Naive thymus-derived CD4-positive, alpha-beta T cell (primary cell): ENCODE measurements at regions not wholly inside any gene's neighbourhood (a gene's known extent, or its start where the extent isn't known, plus 50 kb on each side); places are given as distances from the start of the nearest gene placed in this dataset.
"Not testable (repeated sequence)": the region's sequence is repeated elsewhere in the genome, so short reads cannot be mapped to it uniquely, and the experiment has no call there.

ENCODE experiments used
- ATAC-seq: fragments of 150-1000 bp; cut with Tn5 transposase; 2 replicates; pipeline ENCODE4 v1.10.0; 2021; ENCODE audit warnings: mild to moderate bottlenecking, moderate library complexity
- CTCF ChIA-PET: fragments of 350-600 bp; sonication (Branson Sonifier 250); formaldehyde crosslinking; loops from one replicate; lab custom pipeline; 2021; ENCODE audit warnings: antibody characterized with exemption; lab: Charles Lee
- POLR2A ChIA-PET: fragments of 350-600 bp; sonication (Branson Sonifier 250); formaldehyde crosslinking; loops from one replicate; lab custom pipeline; 2021; ENCODE audit warnings: antibody characterized with exemption, inconsistent platforms; lab: Charles Lee
- DNase-seq, 9 donors: peaks; one replicate each; pipeline versions ENCODE4 v3.0.0 to v3.0.0-alpha.2; 2020 to 2022; ENCODE audit warnings: mixed read lengths in 1 of 9
- H3K27ac ChIP-seq: one replicate; pipeline ENCODE4 v1.7.0; 2013; ENCODE audit warnings: mild to moderate bottlenecking, low read depth, low read length, moderate library complexity
- H3K27me3 ChIP-seq, 2 donors: one replicate each; pipeline ENCODE4 v1.7.0; 2013; ENCODE audit warnings: low read length in 2 of 2, mild to moderate bottlenecking in 2 of 2, moderate library complexity in 2 of 2; ENCODE audit not compliant: control insufficient read depth in 2 of 2, insufficient read depth in 2 of 2
- H3K36me3 ChIP-seq, 3 experiments: 1 replicate in 2 of 3; 2 replicates in 1 of 3; pipeline ENCODE4 v1.7.0; 2013; ENCODE audit warnings: low read length in 3 of 3, mild to moderate bottlenecking in 3 of 3, moderate library complexity in 1 of 3; ENCODE audit not compliant: insufficient read depth in 3 of 3, control insufficient read depth in 2 of 3
- H3K4me1 ChIP-seq, 2 donors: one replicate each; pipeline ENCODE4 v1.7.0; 2013; ENCODE audit warnings: low read length in 2 of 2, mild to moderate bottlenecking in 2 of 2, moderate library complexity in 1 of 2; ENCODE audit not compliant: control insufficient read depth in 2 of 2, insufficient read depth in 2 of 2
- H3K4me3 ChIP-seq: 2 replicates; pipeline ENCODE4 v1.7.0; 2013; ENCODE audit warnings: mild to moderate bottlenecking, low read length
- H3K9me3 ChIP-seq, 3 experiments: 1 replicate in 2 of 3; 2 replicates in 1 of 3; pipeline ENCODE4 v1.7.0; 2013; ENCODE audit warnings: low read length in 3 of 3; ENCODE audit not compliant: control insufficient read depth in 2 of 3
- H3K27ac Mint-ChIP-seq, 9 donors: one replicate each; pipeline ENCODE4 v1.8.0; 2020 to 2022; ENCODE audit warnings: mixed read lengths in 9 of 9, mild to moderate bottlenecking in 8 of 9, moderate library complexity in 5 of 9, inconsistent platforms in 2 of 9
- H3K27me3 Mint-ChIP-seq, 5 donors: one replicate each; pipeline ENCODE4 v1.8.0; 2021 to 2022; ENCODE audit warnings: mixed read lengths in 5 of 5, mild to moderate bottlenecking in 1 of 5
- H3K36me3 Mint-ChIP-seq, 5 donors: one replicate each; pipeline ENCODE4 v1.8.0; 2020 to 2022; ENCODE audit warnings: mixed read lengths in 5 of 5, mild to moderate bottlenecking in 3 of 5, inconsistent platforms in 1 of 5
- H3K4me1 Mint-ChIP-seq, 7 donors: one replicate each; pipeline ENCODE4 v1.8.0; 2020 to 2022; ENCODE audit warnings: mixed read lengths in 7 of 7, mild to moderate bottlenecking in 3 of 7, inconsistent platforms in 1 of 7
- H3K4me3 Mint-ChIP-seq, 10 donors: one replicate each; pipeline ENCODE4 v1.8.0; 2020 to 2022; ENCODE audit warnings: mild to moderate bottlenecking in 10 of 10, mixed read lengths in 10 of 10, moderate library complexity in 6 of 10, inconsistent platforms in 2 of 10
- H3K9me3 Mint-ChIP-seq, 11 donors: one replicate each; pipeline ENCODE4 v1.8.0; 2020 to 2022; ENCODE audit warnings: mixed read lengths in 11 of 11, mild to moderate bottlenecking in 4 of 11, inconsistent platforms in 1 of 11, moderate library complexity in 1 of 11
- intact Hi-C, 2 donors: fragments of 100-400 bp; cut with micrococcal nuclease; formaldehyde crosslinking; loops; one replicate each; pipeline ENCODE4 v1.15.1; 2023

DNA sequence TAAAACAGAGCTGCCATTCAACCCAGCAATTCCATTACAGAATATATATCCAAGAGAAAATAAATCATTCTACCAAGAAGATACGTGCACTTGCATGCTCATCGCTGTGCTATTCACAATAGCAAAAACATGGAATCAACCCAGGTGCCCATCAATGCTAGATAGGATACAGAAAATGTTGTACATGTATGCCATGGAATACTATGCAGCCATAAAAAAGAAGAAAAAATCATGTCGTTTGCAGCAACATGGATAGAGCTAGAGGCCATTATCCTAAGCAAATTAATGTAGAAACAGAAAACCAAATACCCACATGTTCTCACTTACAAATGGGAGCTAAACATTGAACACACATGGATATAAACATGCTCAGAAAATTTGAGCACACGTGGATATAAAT lies 633.1 kb upstream of the CITED2 start:
- CTCF ChIA-PET = no interaction called here
- no peak overlapping the region for H3K27ac ChIP-seq
- POLR2A ChIA-PET = no interaction called here

DNA sequence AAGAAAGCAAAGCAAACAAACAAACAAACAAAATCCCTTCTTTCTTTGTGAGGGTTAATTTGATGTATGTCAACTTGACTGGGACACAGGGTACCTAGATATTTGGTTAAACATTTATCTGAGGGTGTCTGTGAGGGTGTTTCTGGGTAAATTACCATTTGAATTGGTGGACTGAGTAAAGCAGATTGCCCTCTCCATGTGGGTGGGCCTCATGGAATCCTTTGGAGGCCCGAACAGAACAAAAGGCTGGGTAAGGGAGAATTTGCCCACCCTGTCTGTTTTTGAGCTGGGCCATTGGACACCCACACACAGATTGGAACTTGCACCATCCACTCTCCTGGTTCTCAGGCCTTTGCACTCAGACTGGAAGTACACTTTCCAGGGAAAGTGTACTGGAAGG lies 628.8 kb upstream of the CITED2 start:
- Histone ChIP-seq H3K4me1 (no peaks in the 10 kb centered on the region), H3K36me3 (no peaks in the 10 kb centered on the region), H3K4me3 (no peak overlapping the region), H3K27ac (no peak overlapping the region), H3K27me3 (no peaks in the 10 kb centered on the region), H3K9me3 (no peaks in the 10 kb centered on the region)
- no peaks in the 10 kb centered on the region for H3K36me3 Mint-ChIP-seq
- intact Hi-C loops = no loop called here
- peaks cover 0 to 3% (median 0%) of the 10 kb centered on the region in 11 donors for H3K9me3 Mint-ChIP-seq
- ChIA-PET POLR2A (no interaction called here), CTCF (no interaction called here)
- H3K27ac Mint-ChIP-seq = no peak overlapping the region
- peaks cover 0 to 17% (median 7%) of the 10 kb centered on the region in 5 donors for H3K27me3 Mint-ChIP-seq
- H3K4me1 Mint-ChIP-seq = no peaks in the 10 kb centered on the region
- H3K4me3 Mint-ChIP-seq = no peak overlapping the region
- ATAC-seq (no peak), DNase-seq (no peak)

More for the DNA sequence above, 633.1 kb upstream of the CITED2 start:
- peaks cover 0 to 3% (median 0%) of the 10 kb centered on the region in 11 donors for H3K9me3 Mint-ChIP-seq
- peaks cover 0 to 3% (median 0%) of the 10 kb centered on the region in 7 donors for H3K4me1 Mint-ChIP-seq
- DNase-seq (no peak), ATAC-seq (no peak)
- no peaks in the 10 kb centered on the region for H3K36me3 Mint-ChIP-seq
- H3K4me1 ChIP-seq = no peaks in the 10 kb centered on the region
- no peaks in the 10 kb centered on the region for H3K9me3 ChIP-seq
- H3K36me3 ChIP-seq = no peaks in the 10 kb centered on the region
- peaks cover 0 to 17% (median 7%) of the 10 kb centered on the region in 5 donors for H3K27me3 Mint-ChIP-seq
- H3K27me3 ChIP-seq = no peaks in the 10 kb centered on the region
- H3K4me3 ChIP-seq = no peak overlapping the region
- no peak overlapping the region for H3K4me3 Mint-ChIP-seq
- intact Hi-C loops = no loop called here
- H3K27ac Mint-ChIP-seq = no peak overlapping the region

DNA sequence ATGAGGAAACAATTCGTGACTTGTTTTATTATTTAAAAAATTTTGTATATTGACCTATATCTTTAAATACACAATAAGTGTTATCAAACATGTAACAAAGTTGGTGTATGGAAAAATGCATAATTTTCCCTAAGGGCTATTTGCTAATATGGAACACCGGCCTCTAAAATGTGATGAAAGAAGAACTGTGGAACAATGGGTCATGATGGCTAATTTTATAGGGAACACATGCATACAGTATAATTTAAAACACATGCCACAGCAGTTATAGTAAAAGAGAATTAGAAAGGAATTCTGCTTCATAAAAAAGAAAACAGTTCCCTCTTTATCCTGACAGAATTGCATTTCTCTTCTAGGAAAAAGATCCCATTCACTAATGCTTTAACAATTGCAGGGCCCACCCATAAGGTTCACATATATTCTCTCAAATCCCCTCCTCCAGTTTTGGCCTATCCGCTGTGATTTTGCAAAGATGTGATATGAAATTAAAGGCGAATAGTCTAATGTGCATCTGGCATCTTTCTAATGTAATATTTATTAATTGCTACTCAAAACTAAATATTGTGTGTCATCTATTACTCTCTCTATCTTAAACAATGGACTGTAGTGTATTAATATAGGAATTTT lies 628.1 kb upstream of the CITED2 start:
- Mint-ChIP-seq H3K36me3 (no peaks in the 10 kb centered on the region), H3K4me1 (no peaks in the 10 kb centered on the region), H3K27me3 (peaks cover 0 to 17% (median 7%) of the 10 kb centered on the region in 5 donors), H3K4me3 (no peak overlapping the region), H3K27ac (no peak overlapping the region), H3K9me3 (peaks cover 0 to 3% (median 0%) of the 10 kb centered on the region in 11 donors)
- ChIA-PET POLR2A (no interaction called here), CTCF (no interaction called here)
- ATAC-seq = no peak
- intact Hi-C loops = no loop called here
- DNase-seq = no peak
- no peaks in the 10 kb centered on the region for H3K27me3 ChIP-seq
- no peaks in the 10 kb centered on the region for H3K36me3 ChIP-seq
- H3K27ac ChIP-seq = no peak overlapping the region
- H3K9me3 ChIP-seq = no peaks in the 10 kb centered on the region
- no peak overlapping the region for H3K4me3 ChIP-seq
- no peaks in the 10 kb centered on the region for H3K4me1 ChIP-seq

DNA sequence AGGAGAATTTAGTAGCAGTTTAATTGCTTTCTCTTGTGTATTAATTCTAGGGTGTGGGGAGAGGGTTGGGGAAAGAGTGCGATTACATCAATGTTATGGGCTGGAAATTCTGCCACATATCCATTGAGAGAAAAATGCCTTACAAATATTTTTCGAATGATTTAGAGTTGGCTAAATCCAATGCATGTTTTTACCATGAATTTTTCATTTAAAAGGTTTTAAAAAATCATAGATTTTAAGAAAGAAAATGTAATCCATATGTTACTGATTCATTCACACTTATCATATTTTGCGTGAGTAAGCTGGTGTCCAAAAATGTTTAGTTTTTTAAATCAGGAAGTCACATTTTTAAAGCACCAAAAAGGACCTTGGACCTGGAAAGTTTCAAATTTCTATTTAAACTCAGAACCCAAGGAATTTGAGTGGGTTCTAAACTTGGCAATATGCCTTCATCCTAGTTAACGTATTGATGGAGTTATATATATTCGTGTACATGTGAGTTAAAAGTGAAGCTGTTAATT lies 627.4 kb upstream of the CITED2 start:
- Mint-ChIP-seq H3K4me3 (no peak overlapping the region), H3K4me1 (no peaks in the 10 kb centered on the region), H3K27ac (no peak overlapping the region), H3K9me3 (peaks cover 0 to 3% (median 0%) of the 10 kb centered on the region in 11 donors), H3K27me3 (peaks cover 0 to 17% (median 7%) of the 10 kb centered on the region in 5 donors), H3K36me3 (no peaks in the 10 kb centered on the region)
- Histone ChIP-seq H3K27me3 (no peaks in the 10 kb centered on the region), H3K27ac (no peak overlapping the region), H3K9me3 (no peaks in the 10 kb centered on the region), H3K36me3 (no peaks in the 10 kb centered on the region), H3K4me3 (no peak overlapping the region), H3K4me1 (no peaks in the 10 kb centered on the region)
- ATAC-seq (no peak), DNase-seq (no peak)
- ChIA-PET POLR2A (no interaction called here), CTCF (no interaction called here)
- intact Hi-C loops = no loop called here

DNA sequence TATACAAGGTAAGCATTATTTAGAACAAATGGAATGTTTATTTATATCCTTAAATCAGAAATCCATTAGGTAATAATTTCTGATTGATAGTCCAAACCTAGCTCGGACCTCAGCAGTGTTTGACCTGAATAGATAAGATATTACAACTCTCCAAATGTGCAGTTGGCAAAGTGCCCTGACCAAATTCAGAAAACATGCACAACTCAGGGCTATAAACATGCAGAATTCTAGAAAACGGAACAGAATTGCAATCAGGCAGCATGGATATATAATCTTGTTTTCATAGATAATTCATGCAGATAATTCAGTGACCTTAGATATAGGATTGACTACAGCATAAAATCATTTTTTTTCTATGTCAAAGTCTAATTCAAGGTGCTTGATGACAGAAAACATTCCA lies 626.6 kb upstream of the CITED2 start:
- H3K9me3 ChIP-seq = no peaks in the 10 kb centered on the region
- ChIA-PET CTCF (no interaction called here), POLR2A (no interaction called here)
- H3K27me3 Mint-ChIP-seq = peaks cover 0 to 11% (median 0%) of the 10 kb centered on the region in 5 donors
- H3K9me3 Mint-ChIP-seq = peaks cover 0 to 3% (median 0%) of the 10 kb centered on the region in 11 donors
- H3K4me3 ChIP-seq = no peak overlapping the region
- no peak for ATAC-seq
- intact Hi-C loops = no loop called here
- no peaks in the 10 kb centered on the region for H3K36me3 ChIP-seq
- H3K4me1 Mint-ChIP-seq = peaks cover 0 to 2% (median 0%) of the 10 kb centered on the region in 7 donors
- no peak overlapping the region for H3K4me3 Mint-ChIP-seq
- no peak overlapping the region for H3K27ac ChIP-seq
- H3K4me1 ChIP-seq = no peaks in the 10 kb centered on the region
- no peaks in the 10 kb centered on the region for H3K36me3 Mint-ChIP-seq
- no peak for DNase-seq
- H3K27ac Mint-ChIP-seq = no peak overlapping the region
- no peaks in the 10 kb centered on the region for H3K27me3 ChIP-seq

DNA sequence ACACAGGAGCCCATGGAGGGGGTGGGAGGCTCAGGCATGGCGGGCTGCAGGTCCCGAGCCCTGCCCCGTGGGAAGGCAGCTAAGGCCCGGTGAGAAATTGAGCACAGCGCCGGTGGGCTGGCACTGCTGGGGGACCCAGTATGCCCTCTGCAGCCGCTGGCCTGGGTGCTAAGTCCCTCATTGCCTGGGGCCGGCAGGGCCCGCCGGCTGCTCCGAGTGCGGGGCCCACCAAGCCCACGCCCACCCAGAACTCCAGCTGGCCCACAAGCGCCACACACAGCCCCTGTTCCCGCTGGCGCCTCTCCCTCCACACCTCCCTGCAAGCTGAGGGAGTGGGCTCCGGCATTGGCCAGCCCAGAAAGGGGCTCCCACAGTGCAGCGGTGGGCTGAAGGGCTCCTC lies 625.2 kb upstream of the CITED2 start:
- intact Hi-C loops, H3K36me3 ChIP-seq, POLR2A ChIA-PET, H3K27ac ChIP-seq, H3K4me3 ChIP-seq, H3K4me1 ChIP-seq, H3K27me3 Mint-ChIP-seq, H3K4me1 Mint-ChIP-seq, H3K9me3 Mint-ChIP-seq, H3K27me3 ChIP-seq, ATAC-seq, H3K27ac Mint-ChIP-seq, CTCF ChIA-PET, H3K9me3 ChIP-seq, H3K4me3 Mint-ChIP-seq, H3K36me3 Mint-ChIP-seq, DNase-seq: not testable (repeated sequence)

DNA sequence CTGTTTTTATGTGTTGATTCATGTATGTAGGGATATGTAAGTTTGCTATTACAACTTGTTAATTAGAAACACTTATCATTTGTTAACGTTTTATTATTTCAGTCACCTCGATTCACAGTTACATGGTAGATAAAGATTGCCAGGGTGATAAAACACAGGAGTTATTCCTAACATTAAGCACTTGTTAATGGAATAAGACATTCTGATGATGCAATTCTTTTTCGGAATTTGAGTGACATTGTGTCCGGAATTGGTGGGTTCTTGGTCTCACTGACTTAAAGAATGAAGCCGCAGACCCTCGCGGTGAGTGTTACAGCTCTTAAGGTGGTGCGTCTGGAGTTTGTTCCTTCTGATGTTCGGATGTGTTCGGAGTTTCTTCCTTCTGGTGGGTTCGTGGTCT lies 624.0 kb upstream of the CITED2 start:
- CTCF ChIA-PET, intact Hi-C loops, ATAC-seq, H3K27ac Mint-ChIP-seq, H3K27ac ChIP-seq, H3K27me3 ChIP-seq, DNase-seq, H3K4me1 ChIP-seq, H3K4me3 ChIP-seq, H3K9me3 Mint-ChIP-seq, H3K9me3 ChIP-seq, H3K36me3 Mint-ChIP-seq, H3K36me3 ChIP-seq, POLR2A ChIA-PET, H3K27me3 Mint-ChIP-seq, H3K4me1 Mint-ChIP-seq, H3K4me3 Mint-ChIP-seq: not testable (repeated sequence)
